ENCODE measurements at regions not wholly inside any gene's neighbourhood (a gene's known extent, or its start where the extent isn't known, plus 50 kb on each side); places are given as distances from the start of the nearest gene placed in this dataset.

DNA sequence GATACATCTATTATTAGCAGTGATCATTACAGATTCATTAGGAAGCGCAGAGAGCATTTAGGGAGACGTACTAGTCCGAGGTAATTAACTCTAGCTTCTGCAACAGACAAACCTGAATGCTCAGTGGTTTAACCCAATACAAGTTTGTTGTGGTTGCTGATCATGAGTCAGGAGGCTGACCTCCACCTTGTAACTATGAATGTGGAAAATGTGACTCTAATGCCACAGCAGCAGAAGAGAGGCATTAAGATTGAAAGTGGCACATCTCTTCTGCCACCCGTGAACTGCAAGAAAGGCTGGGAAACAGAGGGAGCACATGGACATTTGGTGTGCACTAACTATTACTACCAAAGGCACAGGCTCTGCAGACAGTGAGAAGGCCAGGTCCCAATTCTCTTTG is 71.2 kb upstream of the C3orf80 start:
- TF ChIP-seq SUZ12 (IDR thresholded peaks at IDR 0.05; ENCODE audit: extremely low read depth, insufficient read depth, insufficient read length) (no peak), ZNF274 (IDR thresholded peaks at IDR 0.05; ENCODE audit: low read depth, low read length) (no peak), YY1 (IDR thresholded peaks at IDR 0.05; ENCODE audit: insufficient read depth, insufficient read length) (no peak)

All from NT2/D1 (cell line).